ENCODE measurements at regions not wholly inside any gene's neighbourhood (a gene's known extent, or its start where the extent isn't known, plus 50 kb on each side); places are given as distances from the start of the nearest gene placed in this dataset.

- H3K56ac ChIP-seq (replicated peaks; ENCODE audit: insufficient read length, low read depth, low read length), result no peak overlapping the region
- no peaks in the 10 kb centered on the region for H3K36me3 ChIP-seq (ENCODE audit: control insufficient read depth in 2 of 4, insufficient read depth in 4 of 4, low read length in 3 of 4)
- H3K4me2 ChIP-seq (ENCODE audit: insufficient read depth in 1 of 2, low read depth in 2 of 2, low read length in 2 of 2), result no peak overlapping the region
- no peak overlapping the region for H3K27ac ChIP-seq (ENCODE audit: low read depth, low read length)
- no peak overlapping the region for H2BK5ac ChIP-seq (ENCODE audit: low read depth, low read length)
- no peaks in the 10 kb centered on the region for H3K27me3 ChIP-seq (replicated peaks in 1 of 4; ENCODE audit: control insufficient read depth in 3 of 4, extremely low read depth in 1 of 4, insufficient read depth in 3 of 4, low read length in 3 of 4)
- no peak overlapping the region for H2BK15ac ChIP-seq (ENCODE audit: low read length)
- no peak overlapping the region for H4K5ac ChIP-seq (ENCODE audit: insufficient read length, low read depth, low read length)
- no peaks in the 10 kb centered on the region for H3K4me1 ChIP-seq (replicated peaks in 1 of 4; ENCODE audit: control insufficient read depth in 3 of 4, insufficient read depth in 4 of 4, low read length in 3 of 4)
- H3K4me3 ChIP-seq (ENCODE audit: extremely low read depth in 1 of 4, insufficient read depth in 2 of 4, low read depth in 3 of 4, low read length in 4 of 4), result no peak overlapping the region
- H3K23me2 ChIP-seq (ENCODE audit: low read depth, low read length), result no peaks in the 10 kb centered on the region
- H3K79me1 ChIP-seq (ENCODE audit: low read depth, low read length), result no peaks in the 10 kb centered on the region
- FAIRE-seq (no peak), DNase-seq (ENCODE audit: low read depth in 1 of 2, low spot score in 2 of 2) (no peak)
- no peak overlapping the region for H3K23ac ChIP-seq (ENCODE audit: insufficient read length)
- H4K20me1 ChIP-seq (replicated peaks in 1 of 2; ENCODE audit: control insufficient read depth in 1 of 2, insufficient read depth in 2 of 2, low read length in 2 of 2), result no peaks in the 10 kb centered on the region
- no peak overlapping the region for H3K4ac ChIP-seq (replicated peaks; ENCODE audit: insufficient read length, low read depth, low read length)
- no peak overlapping the region for H2BK12ac ChIP-seq (ENCODE audit: low read depth, low read length)
- 93 to 100% methylated on average over 2 to 5 of the region's 5 CpGs for WGBS, 2 experiments (ENCODE audit: extremely low coverage in 1 of 2, insufficient coverage in 1 of 2, insufficient read length in 1 of 2, insufficient replicate concordance in 2 of 2, low coverage in 1 of 2, low lambda C conversion rate in 2 of 2, missing lambda C conversion rate in 1 of 2)
- H2AFZ ChIP-seq (ENCODE audit: low read length), result no peak overlapping the region
- no peak overlapping the region for H3K9ac ChIP-seq (replicated peaks in 1 of 4; ENCODE audit: extremely low read depth in 1 of 4, low read depth in 3 of 4, low read length in 3 of 4)
- H3K79me2 ChIP-seq (ENCODE audit: control insufficient read depth in 1 of 2, insufficient read depth in 2 of 2, low read length in 2 of 2), result no peaks in the 10 kb centered on the region
- H3K9me3 ChIP-seq (ENCODE audit: insufficient read depth in 2 of 2, low read depth in 1 of 2, low read length in 1 of 2), result no peaks in the 10 kb centered on the region
- H2BK120ac ChIP-seq (replicated peaks; ENCODE audit: low read depth, low read length), result no peak overlapping the region
- no peak overlapping the region for H2BK20ac ChIP-seq (ENCODE audit: low read length)
- H2AK5ac ChIP-seq (ENCODE audit: low read depth, low read length), result no peak overlapping the region
- no peak overlapping the region for H3K14ac ChIP-seq (ENCODE audit: insufficient read length)
- CTCF ChIA-PET (ENCODE audit: partially characterized antibody), result interaction anchor here (1.3 to 3.3 kb wide), 5 partner anchors 9 to 464 kb away, joined by 3 to 32 read pairs (median 14); no protein-coding TSS in a partner anchor
- H4K91ac ChIP-seq (replicated peaks; ENCODE audit: insufficient read length, low read length), result no peak overlapping the region
- H3K18ac ChIP-seq (ENCODE audit: extremely low read depth, low read length), result no peak overlapping the region
- H4K8ac ChIP-seq (ENCODE audit: extremely low read depth, insufficient read depth, low read length), result no peak overlapping the region
- POLR2A ChIA-PET (ENCODE audit: partially characterized antibody), result no interaction called here
- TF ChIP-seq KDM1A (IDR thresholded peaks at IDR 0.05; ENCODE audit: borderline replicate concordance, low read length), result no peak
- TF ChIP-seq CBX8 (IDR thresholded peaks at IDR 0.05; ENCODE audit: borderline replicate concordance, low read depth, low read length), result no peak
- no peak for TF ChIP-seq NANOG (IDR thresholded peaks at IDR 0.05; ENCODE audit: insufficient read depth, low read depth, low read length, poor library complexity, severe bottlenecking)
- no peak for TF ChIP-seq ZNF274 (IDR thresholded peaks at IDR 0.05; ENCODE audit: borderline replicate concordance, extremely low read depth, low read length)
- TF ChIP-seq SRF (IDR thresholded peaks at IDR 0.05; ENCODE audit: low read depth, low read length), result no peak
- no peak for TF ChIP-seq BACH1 (IDR thresholded peaks at IDR 0.05; ENCODE audit: low read length)
- no peak for TF ChIP-seq CEBPB (IDR thresholded peaks at IDR 0.05; ENCODE audit: low read depth, low read length)
- TF ChIP-seq USF2 (IDR thresholded peaks at IDR 0.05; ENCODE audit: low read length), result no peak
- TF ChIP-seq SIRT6 (IDR thresholded peaks at IDR 0.05; ENCODE audit: low read length), result no peak
- no peak for TF ChIP-seq POLR2AphosphoS5 (IDR thresholded peaks at IDR 0.05; ENCODE audit: low read depth, low read length)
- TF ChIP-seq CBX5 (IDR thresholded peaks at IDR 0.05; ENCODE audit: low read depth, low read length), result no peak
- no peak for TF ChIP-seq PHF8 (conservative IDR thresholded peaks at IDR 0.05; ENCODE audit: low read depth, low read length)
- no peak for TF ChIP-seq RAD21 (IDR thresholded peaks at IDR 0.05 in 1 of 2, conservative IDR thresholded peaks at IDR 0.05 in 1 of 2; ENCODE audit: low read depth in 2 of 2, low read length in 2 of 2)
- TF ChIP-seq CHD1 (IDR thresholded peaks at IDR 0.05; ENCODE audit: low read depth, low read length), result no peak
- no peak for TF ChIP-seq RXRA (IDR thresholded peaks at IDR 0.05; ENCODE audit: insufficient read depth, low read depth, low read length)
Measured at GRCh38 chr21:25359724-25360123, 247.6 kb downstream of the MRPL39 start.
